RWPE1 (cell line): ENCODE measurements at regions not wholly inside any gene's neighbourhood (a gene's known extent, or its start where the extent isn't known, plus 50 kb on each side); places are given as distances from the start of the nearest gene placed in this dataset.

Source experiments
- CTCF ChIA-PET: fragments of 350-600 bp; sonication (Branson Sonifier 250); formaldehyde crosslinking; extraction: SDS; loops from one replicate; lab custom pipeline; 2021; lab: Yijun Ruan, JAX
- POLR2A ChIA-PET: fragments of 400-600 bp; formaldehyde crosslinking; extraction: SDS; loops from one replicate; lab custom pipeline; 2020; ENCODE audit warnings: antibody characterized with exemption; ENCODE audit not compliant: low non-redundant PET; lab: Yijun Ruan, JAX
- DNase-seq: peaks from one replicate; pipeline ENCODE4 v3.0.0; 2012; ENCODE audit warnings: low spot score
- H3K27ac ChIP-seq: fragments of 450-650 bp; 2 replicates; pipeline ENCODE4 v1.5.1; 2017
- CTCF ChIP-seq: fragments of 450-650 bp; conservative IDR thresholded peaks from 2 replicates; pipeline ENCODE4 v1.5.1; 2017; ENCODE audit warnings: low read depth, mild to moderate bottlenecking

GRCh38 chr19:27734496-27735220 is 1478.3 kb downstream of the UQCRFS1 start:
- ChIA-PET POLR2A (no interaction called here), CTCF (no interaction called here)
- DNase-seq, result no peak
- H3K27ac ChIP-seq, result no peak overlapping the region
- no peak for TF ChIP-seq CTCF

GRCh38 chr19:27733551-27734266 is 1479.2 kb downstream of the UQCRFS1 start:
- no peak overlapping the region for H3K27ac ChIP-seq
- TF ChIP-seq CTCF, result no peak
- POLR2A ChIA-PET, result no interaction called here
- DNase-seq, result no peak
- CTCF ChIA-PET, result no interaction called here

GRCh38 chr19:27729332-27729731 is 1483.6 kb downstream of the UQCRFS1 start:
- TF ChIP-seq CTCF, result no peak

GRCh38 chr19:27722625-27723024 is 1490.3 kb downstream of the UQCRFS1 start:
- POLR2A ChIA-PET, result no interaction called here
- H3K27ac ChIP-seq, result no peak overlapping the region

More at GRCh38 chr19:27729332-27729731, 1483.6 kb downstream of the UQCRFS1 start:
- no peak overlapping the region for H3K27ac ChIP-seq
- no peak for DNase-seq
- ChIA-PET POLR2A (no interaction called here), CTCF (no interaction called here)

GRCh38 chr19:27720155-27720554 is 1492.8 kb downstream of the UQCRFS1 start:
- ChIA-PET CTCF (no interaction called here), POLR2A (no interaction called here)
- no peak for TF ChIP-seq CTCF
- no peak overlapping the region for H3K27ac ChIP-seq
- no peak for DNase-seq

More at GRCh38 chr19:27722625-27723024, 1490.3 kb downstream of the UQCRFS1 start:
- CTCF ChIA-PET, result no interaction called here
- DNase-seq, result no peak
- no peak for TF ChIP-seq CTCF

GRCh38 chr19:27719034-27719433 is 1493.9 kb downstream of the UQCRFS1 start:
- no peak for TF ChIP-seq CTCF
- no peak for DNase-seq
- POLR2A ChIA-PET, result no interaction called here
- H3K27ac ChIP-seq, result no peak overlapping the region
- CTCF ChIA-PET, result no interaction called here
